ENCODE measurements at regions not wholly inside any gene's neighbourhood (a gene's known extent, or its start where the extent isn't known, plus 50 kb on each side); places are given as distances from the start of the nearest gene placed in this dataset.

DNA sequence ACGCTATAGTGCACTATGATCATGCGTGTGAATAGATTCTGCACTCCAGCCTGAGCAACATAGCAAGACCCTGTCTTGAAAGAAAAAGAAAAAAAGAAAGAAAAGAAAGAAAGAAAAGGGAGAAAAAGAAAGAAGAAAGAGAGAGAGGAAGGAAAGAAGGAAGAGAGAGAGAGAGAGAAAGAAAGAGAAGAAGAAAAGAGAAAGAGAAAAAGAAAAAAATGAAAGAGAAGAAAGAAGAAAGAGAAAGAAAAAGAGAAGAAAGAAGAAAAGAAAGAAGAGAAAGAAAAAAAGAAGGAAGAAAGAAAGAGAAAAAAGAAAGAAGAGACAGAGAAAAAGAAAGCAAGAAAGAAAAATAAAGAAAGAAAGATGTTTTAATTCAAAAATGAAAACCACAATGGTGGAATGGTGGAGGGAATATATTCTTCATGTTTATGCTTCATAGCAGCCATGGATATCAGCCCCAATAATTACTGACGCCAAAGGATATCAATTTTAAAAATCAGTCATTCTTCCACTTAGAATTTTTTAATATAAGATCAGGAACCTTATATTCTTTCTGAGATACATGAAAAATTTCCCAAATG, 168.7 kb upstream of the TBCA start:
- TF ChIP-seq FOXP2 (optimal IDR thresholded peaks at IDR 0.05; ENCODE audit: borderline replicate concordance, extremely low read depth, extremely low read length, insufficient read depth) (no peak), SIN3A (IDR thresholded peaks at IDR 0.05; ENCODE audit: borderline replicate concordance, insufficient read depth, low read length) (no peak), TAF1 (IDR thresholded peaks at IDR 0.05; ENCODE audit: borderline replicate concordance, insufficient read depth, low read length) (no peak), POLR2AphosphoS5 (IDR thresholded peaks at IDR 0.05; ENCODE audit: low read depth, low read length) (no peak)
- TF ChIP-seq, protein P1, sequence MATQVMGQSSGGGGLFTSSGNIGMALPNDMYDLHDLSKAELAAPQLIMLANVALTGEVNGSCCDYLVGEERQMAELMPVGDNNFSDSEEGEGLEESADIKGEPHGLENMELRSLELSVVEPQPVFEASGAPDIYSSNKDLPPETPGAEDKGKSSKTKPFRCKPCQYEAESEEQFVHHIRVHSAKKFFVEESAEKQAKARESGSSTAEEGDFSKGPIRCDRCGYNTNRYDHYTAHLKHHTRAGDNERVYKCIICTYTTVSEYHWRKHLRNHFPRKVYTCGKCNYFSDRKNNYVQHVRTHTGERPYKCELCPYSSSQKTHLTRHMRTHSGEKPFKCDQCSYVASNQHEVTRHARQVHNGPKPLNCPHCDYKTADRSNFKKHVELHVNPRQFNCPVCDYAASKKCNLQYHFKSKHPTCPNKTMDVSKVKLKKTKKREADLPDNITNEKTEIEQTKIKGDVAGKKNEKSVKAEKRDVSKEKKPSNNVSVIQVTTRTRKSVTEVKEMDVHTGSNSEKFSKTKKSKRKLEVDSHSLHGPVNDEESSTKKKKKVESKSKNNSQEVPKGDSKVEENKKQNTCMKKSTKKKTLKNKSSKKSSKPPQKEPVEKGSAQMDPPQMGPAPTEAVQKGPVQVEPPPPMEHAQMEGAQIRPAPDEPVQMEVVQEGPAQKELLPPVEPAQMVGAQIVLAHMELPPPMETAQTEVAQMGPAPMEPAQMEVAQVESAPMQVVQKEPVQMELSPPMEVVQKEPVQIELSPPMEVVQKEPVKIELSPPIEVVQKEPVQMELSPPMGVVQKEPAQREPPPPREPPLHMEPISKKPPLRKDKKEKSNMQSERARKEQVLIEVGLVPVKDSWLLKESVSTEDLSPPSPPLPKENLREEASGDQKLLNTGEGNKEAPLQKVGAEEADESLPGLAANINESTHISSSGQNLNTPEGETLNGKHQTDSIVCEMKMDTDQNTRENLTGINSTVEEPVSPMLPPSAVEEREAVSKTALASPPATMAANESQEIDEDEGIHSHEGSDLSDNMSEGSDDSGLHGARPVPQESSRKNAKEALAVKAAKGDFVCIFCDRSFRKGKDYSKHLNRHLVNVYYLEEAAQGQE (IDR thresholded peaks at IDR 0.05; ENCODE audit: insufficient read depth in 1 of 2, low read depth in 2 of 2, low read length in 2 of 2), result no peak

GRCh38 chr5:77943851-77944250, 167.7 kb upstream of the TBCA start:
- TF ChIP-seq SIN3A (IDR thresholded peaks at IDR 0.05; ENCODE audit: borderline replicate concordance, insufficient read depth, low read length) (no peak), POLR2AphosphoS5 (IDR thresholded peaks at IDR 0.05; ENCODE audit: low read depth, low read length) (no peak), TAF1 (IDR thresholded peaks at IDR 0.05; ENCODE audit: borderline replicate concordance, insufficient read depth, low read length) (no peak), FOXP2 (optimal IDR thresholded peaks at IDR 0.05; ENCODE audit: borderline replicate concordance, extremely low read depth, extremely low read length, insufficient read depth) (no peak)
- TF ChIP-seq, protein P1 (IDR thresholded peaks at IDR 0.05; ENCODE audit: insufficient read depth in 1 of 2, low read depth in 2 of 2, low read length in 2 of 2), result no peak

GRCh38 chr5:77942578-77943239, 166.6 kb upstream of the TBCA start:
- TF ChIP-seq POLR2AphosphoS5 (IDR thresholded peaks at IDR 0.05; ENCODE audit: low read depth, low read length) (no peak), SIN3A (IDR thresholded peaks at IDR 0.05; ENCODE audit: borderline replicate concordance, insufficient read depth, low read length) (no peak), TAF1 (IDR thresholded peaks at IDR 0.05; ENCODE audit: borderline replicate concordance, insufficient read depth, low read length) (no peak), FOXP2 (optimal IDR thresholded peaks at IDR 0.05; ENCODE audit: borderline replicate concordance, extremely low read depth, extremely low read length, insufficient read depth) (no peak)
- TF ChIP-seq, protein P1 (IDR thresholded peaks at IDR 0.05; ENCODE audit: insufficient read depth in 1 of 2, low read depth in 2 of 2, low read length in 2 of 2), result no peak

DNA sequence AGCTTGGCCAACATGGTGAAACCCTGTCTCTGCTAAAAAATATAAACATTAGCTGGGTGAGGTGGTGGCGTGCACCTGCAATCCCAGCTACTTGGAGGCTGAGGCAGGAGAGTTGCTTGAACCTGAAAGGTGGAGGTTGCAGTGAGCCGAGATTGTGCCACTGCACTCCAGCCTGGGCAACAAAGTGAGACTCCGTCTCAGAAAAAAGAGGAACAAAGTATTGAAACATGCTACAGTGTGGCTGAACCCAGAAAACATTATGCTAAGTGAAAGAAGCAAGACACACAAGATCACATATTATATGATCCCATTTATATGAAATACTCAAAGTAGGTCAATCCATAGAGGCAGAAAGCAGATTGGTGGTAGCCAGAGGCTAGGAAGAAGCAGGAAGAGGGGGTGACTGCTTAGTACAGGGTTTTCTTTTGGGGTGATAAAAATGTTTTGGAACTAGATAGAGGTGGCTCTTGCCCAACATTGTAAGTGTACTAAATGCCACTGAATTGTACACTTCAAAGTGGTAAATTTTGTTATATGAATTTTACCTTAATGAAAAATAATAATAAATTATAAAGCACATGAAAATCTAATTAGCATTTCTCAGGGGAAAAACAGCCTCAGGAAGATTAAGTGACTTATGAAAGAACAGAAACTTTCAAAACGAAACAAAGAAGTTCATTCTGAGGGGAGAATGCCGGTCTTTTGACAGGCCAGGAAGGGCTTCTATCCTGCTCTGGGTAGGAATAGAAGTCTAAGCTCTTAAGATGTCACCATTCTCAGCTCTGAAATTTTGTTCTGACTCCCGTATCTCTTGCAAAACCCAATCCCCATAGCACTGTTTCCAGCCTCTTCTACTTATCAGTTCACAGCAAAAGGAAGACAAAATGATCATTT, 161.1 kb upstream of the TBCA start:
- TF ChIP-seq SIN3A (IDR thresholded peaks at IDR 0.05; ENCODE audit: borderline replicate concordance, insufficient read depth, low read length), result no peak
- no peak for TF ChIP-seq FOXP2 (optimal IDR thresholded peaks at IDR 0.05; ENCODE audit: borderline replicate concordance, extremely low read depth, extremely low read length, insufficient read depth)
- TF ChIP-seq POLR2AphosphoS5 (IDR thresholded peaks at IDR 0.05; ENCODE audit: low read depth, low read length), result no peak
- TF ChIP-seq, protein P1 (IDR thresholded peaks at IDR 0.05; ENCODE audit: insufficient read depth in 1 of 2, low read depth in 2 of 2, low read length in 2 of 2), result no peak
- TF ChIP-seq TAF1 (IDR thresholded peaks at IDR 0.05; ENCODE audit: borderline replicate concordance, insufficient read depth, low read length), result no peak
